ENCODE measurements at regions not wholly inside any gene's neighbourhood (a gene's known extent, or its start where the extent isn't known, plus 50 kb on each side); places are given as distances from the start of the nearest gene placed in this dataset.
"Not testable (repeated sequence)": the region's sequence is repeated elsewhere in the genome, so short reads cannot be mapped to it uniquely, and the experiment has no call there.

- no peak for DNase-seq (ENCODE audit: extremely low read depth in 1 of 11, low read depth in 9 of 11, low spot score in 4 of 11)
Measured at GRCh38 chr7:113030489-113030888, 56.1 kb downstream of the GPR85 start.

GRCh38 chr7:113026941-113027340 lies 59.7 kb downstream of the GPR85 start:
- no peak for DNase-seq (ENCODE audit: extremely low read depth in 1 of 11, low read depth in 9 of 11, low spot score in 4 of 11)

- not testable (repeated sequence) for DNase-seq (ENCODE audit: extremely low read depth in 1 of 11, low read depth in 9 of 11, low spot score in 4 of 11)
Measured at GRCh38 chr7:113017144-113017857, 69.3 kb downstream of the GPR85 start.

GRCh38 chr7:113015034-113015645 lies 71.5 kb downstream of the GPR85 start:
- peak in 7 of 11 donors; percentile 1 to 25 (median 6) for DNase-seq (ENCODE audit: extremely low read depth in 1 of 11, low read depth in 9 of 11, low spot score in 4 of 11)

GRCh38 chr7:113013761-113014449 lies 72.7 kb downstream of the GPR85 start:
- no peak for DNase-seq (ENCODE audit: extremely low read depth in 1 of 11, low read depth in 9 of 11, low spot score in 4 of 11)

GRCh38 chr7:113012862-113013261 lies 73.8 kb downstream of the GPR85 start:
- not testable (repeated sequence) for DNase-seq (ENCODE audit: extremely low read depth in 1 of 11, low read depth in 9 of 11, low spot score in 4 of 11)

GRCh38 chr7:113010377-113010776 lies 76.2 kb downstream of the GPR85 start:
- DNase-seq (ENCODE audit: extremely low read depth in 1 of 11, low read depth in 9 of 11, low spot score in 4 of 11) = no peak

GRCh38 chr7:113008755-113009154 lies 77.9 kb downstream of the GPR85 start:
- DNase-seq (ENCODE audit: extremely low read depth in 1 of 11, low read depth in 9 of 11, low spot score in 4 of 11) = no peak

- no peak for DNase-seq (ENCODE audit: extremely low read depth in 1 of 11, low read depth in 9 of 11, low spot score in 4 of 11)
Measured at GRCh38 chr7:113004726-113005454, 81.7 kb downstream of the GPR85 start.

- no peak for DNase-seq (ENCODE audit: extremely low read depth in 1 of 11, low read depth in 9 of 11, low spot score in 4 of 11)
Measured at GRCh38 chr7:113000316-113001020, 86.2 kb downstream of the GPR85 start.

GRCh38 chr7:112997831-112998230 lies 88.8 kb downstream of the GPR85 start:
- DNase-seq (ENCODE audit: extremely low read depth in 1 of 11, low read depth in 9 of 11, low spot score in 4 of 11) = no peak

- no peak for DNase-seq (ENCODE audit: extremely low read depth in 1 of 11, low read depth in 9 of 11, low spot score in 4 of 11)
Measured at GRCh38 chr7:112996331-112996871, 90.2 kb downstream of the GPR85 start.

- no peak for DNase-seq (ENCODE audit: extremely low read depth in 1 of 11, low read depth in 9 of 11, low spot score in 4 of 11)
Measured at GRCh38 chr7:112995059-112995824, 91.4 kb downstream of the GPR85 start.

GRCh38 chr7:112994656-112995055 lies 92.0 kb downstream of the GPR85 start:
- no peak for DNase-seq (ENCODE audit: extremely low read depth in 1 of 11, low read depth in 9 of 11, low spot score in 4 of 11)

- no peak for DNase-seq (ENCODE audit: extremely low read depth in 1 of 11, low read depth in 9 of 11, low spot score in 4 of 11)
Measured at GRCh38 chr7:112990624-112991023, 96.0 kb downstream of the GPR85 start.

GRCh38 chr7:112989531-112989930 lies 97.1 kb downstream of the GPR85 start:
- no peak for DNase-seq (ENCODE audit: extremely low read depth in 1 of 11, low read depth in 9 of 11, low spot score in 4 of 11)

GRCh38 chr7:112987171-112987570 lies 99.5 kb downstream of the GPR85 start:
- DNase-seq (ENCODE audit: extremely low read depth in 1 of 11, low read depth in 9 of 11, low spot score in 4 of 11) = no peak

All from renal cortex interstitium (tissue), 11 donors.